Activated gamma-delta T cell treated with anti-CD3 and anti-CD28 coated beads, Interleukin-2, amount 50 U/mL, for 16 hours (primary cell): ENCODE measurements at regions not wholly inside any gene's neighbourhood (a gene's known extent, or its start where the extent isn't known, plus 50 kb on each side); places are given as distances from the start of the nearest gene placed in this dataset.

Experiments
- DNase-seq: peaks from one replicate; pipeline ENCODE4 v3.0.0-alpha.2; 2020; ENCODE audit warnings: low read depth

DNA sequence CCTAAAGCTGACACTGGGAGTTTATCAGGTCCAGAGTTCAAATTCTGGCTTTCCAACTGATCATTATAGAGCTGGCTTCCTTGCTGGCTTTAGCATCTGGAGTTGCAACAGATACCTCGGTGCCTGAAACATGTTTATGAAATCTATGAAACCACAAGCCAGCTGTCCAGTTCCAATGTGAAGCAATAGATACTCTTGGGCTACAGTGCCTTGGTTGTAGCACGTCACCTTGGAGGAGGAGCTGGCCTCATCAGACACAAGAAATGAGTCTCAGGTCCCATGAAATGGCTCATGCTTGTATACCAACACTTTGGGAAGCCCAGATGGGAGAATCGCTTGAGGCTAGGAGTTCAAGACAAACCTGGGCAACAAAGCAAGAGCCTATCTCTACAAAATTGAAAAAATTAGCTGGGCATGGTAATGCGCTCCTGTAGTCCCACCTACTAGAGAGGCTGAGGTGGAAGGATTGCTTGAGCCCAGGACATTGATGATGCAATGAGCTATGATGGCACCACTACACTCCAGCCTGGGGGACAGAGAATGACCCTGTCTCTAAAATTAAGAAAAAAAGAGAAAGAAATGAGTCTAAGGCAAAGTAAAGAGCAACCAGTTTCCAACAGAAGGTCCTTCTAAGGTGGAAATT, 132.5 kb upstream of the ZNF648 start:
- DNase-seq: no peak

DNA sequence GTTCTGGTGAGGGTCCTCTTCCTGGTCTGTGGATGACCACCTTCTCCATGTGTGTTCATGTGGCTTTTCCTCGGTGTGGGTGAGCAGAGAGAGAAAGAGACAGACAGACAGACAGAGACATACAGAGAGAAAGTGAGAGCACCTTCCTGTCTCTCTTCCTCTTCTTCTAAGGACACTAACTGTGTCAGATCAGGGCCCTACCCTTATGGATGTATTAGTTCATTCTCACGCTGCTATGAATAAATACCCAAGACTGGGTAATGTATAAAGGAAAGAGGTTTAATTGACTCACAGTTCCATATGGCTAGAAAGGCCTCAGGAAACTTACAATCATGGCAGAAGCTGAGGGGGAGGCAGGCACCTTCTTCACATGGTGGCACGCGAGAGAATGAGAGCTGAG, 131.5 kb upstream of the ZNF648 start:
- DNase-seq: no peak

DNA sequence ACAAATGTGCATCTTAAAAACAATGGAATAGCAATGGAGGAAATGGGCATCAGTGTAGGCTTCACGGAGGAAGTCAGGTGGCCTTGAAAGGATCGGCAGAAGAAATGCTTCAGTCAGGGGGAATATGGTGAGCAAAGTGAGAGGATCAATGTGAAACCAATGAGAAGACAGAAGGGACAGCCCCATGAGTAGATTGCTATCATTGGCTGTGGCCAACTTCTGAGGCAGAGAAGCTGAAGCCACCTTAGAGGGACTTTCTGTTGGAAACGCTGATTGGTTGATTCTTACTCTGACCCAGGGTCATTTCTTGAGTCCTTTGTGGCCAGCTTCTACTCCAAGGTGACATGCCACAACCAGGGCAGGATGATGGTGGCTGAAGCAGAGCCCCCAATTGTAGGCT, 130.7 kb upstream of the ZNF648 start:
- no peak for DNase-seq

DNA sequence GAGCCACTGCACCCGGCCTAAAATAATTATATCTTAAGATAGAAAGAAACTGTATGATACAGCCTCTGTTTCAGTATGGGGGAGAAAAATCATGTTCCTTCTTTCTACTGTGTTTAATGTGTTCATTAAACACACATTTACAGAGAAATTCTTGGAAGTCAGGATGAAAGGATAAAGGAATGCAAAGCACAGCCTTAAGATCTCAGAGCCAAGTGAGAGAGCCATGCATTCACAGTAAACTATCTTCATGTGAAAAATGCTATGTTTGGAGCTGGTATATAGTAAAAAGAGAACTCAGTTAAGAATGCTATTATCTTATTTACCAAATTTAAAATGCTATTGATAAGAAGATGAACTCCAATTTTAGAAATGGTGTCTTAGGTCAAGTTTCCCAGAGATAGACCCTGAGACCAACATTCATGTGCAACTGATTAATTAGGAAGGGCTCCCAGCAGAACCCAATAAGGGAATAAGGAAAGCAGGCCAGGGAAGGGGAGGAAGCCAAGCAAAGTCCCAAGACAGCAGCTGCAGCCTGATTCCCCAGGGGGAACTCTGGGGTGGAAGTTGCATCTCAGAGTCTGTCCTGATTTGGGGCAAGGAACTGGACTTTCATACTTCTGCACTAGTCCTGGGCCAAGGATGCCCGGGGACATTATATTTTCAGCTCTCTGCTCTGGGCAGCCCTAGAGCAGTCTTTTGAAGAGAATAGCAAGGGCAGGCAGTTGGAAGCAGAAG, 130.0 kb upstream of the ZNF648 start:
- no peak for DNase-seq

DNA sequence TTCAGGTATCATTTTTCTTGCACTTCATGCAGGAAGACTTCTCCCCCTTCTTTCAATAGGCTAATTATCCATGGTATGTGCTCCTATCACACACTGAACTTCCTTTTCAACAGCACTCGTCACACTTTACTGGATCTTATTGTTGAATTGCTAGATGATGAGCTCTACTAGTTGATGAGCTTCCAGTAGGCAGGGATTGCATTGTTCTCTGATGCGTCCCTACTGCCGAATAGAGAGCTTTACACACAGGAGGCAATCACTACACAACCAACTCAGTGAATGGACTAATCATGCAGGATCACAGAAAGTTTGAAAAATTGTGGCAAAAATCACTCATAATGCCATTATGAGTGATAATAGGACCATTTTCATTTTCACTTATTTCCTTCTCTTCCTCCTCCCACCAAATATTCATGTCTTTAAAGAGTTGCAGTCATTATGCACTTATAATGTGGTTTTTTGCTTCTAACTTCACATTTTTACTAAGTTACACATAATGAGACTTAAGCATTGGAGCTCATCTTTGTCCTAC, 128.1 kb upstream of the ZNF648 start:
- no peak for DNase-seq

DNA sequence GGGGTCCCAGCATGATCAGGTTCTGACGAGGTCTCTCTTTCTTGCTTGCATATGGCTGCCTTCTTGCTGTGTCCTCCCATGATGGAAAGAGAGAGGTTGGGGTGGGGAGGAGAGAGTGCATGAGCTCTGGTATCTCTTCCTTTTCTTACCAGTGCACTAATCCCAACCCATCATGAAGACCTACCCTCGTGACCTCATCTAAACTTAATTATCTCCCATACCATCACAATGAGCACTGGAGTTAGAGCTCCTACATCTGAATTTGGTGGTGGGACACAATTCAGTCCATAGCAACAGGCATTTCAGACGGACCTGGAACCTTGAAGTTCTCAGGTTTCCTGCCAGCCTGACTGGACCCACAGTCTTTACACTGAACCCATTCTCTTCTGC, 125.2 kb upstream of the ZNF648 start:
- no peak for DNase-seq

DNA sequence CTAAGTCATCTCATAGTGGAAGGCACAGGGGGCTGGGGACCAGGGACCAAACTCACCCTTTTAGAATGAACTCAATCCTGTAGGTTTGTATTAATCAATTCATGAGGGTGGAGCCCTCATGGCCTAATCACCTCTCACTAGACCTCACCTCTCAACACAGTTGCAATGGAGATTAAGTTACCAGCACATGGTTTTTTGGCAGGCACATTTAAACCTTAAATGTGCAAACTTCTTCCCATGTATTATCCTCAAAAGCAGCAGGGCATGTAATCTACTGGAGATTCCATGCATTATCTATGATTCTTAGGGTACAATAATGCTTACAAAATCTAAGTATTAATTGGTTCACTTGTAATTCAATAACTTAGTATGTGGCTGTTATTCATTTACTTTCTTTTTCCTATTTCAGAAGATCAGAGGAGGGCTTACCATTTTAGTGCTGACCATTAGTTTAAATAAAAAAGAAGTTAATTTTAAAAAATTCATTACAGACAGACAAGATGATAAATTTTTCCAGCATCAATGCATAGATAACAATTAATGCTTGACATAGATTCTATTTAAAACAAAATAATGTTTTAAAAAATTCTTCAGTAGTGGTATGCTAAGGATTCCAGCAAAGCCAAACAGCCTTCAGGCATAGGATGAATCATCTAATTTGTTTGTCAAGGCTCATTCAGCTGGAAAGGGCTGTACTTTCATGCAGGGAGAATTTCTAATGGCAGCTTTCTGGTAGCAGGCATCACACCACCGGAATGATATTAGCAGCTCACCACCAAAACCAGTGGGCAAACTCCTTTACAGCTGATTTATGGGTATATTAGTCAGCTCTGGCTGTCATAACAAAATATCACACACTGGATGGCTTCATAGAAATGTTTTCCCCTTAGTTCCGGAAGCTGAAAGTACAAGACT, 124.6 kb upstream of the ZNF648 start:
- DNase-seq: no peak

DNA sequence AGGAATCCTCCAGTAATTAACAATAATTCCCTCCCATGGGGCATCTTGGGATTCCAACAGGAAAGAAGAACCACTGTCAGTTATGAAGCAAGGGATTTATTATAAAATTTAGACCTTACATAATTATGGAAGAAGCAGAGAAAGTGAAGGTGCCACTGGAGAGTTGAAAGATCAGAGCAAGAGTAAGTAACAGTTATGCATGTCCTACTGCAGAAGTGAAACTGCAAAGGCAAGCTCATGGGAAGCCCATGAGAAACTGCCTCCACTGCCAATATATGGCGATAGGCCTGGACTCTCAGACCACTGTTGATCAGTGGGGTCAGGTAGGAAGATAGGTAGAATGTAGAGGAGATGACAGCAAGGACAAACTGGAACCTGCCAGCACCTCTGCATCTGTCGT, 123.6 kb upstream of the ZNF648 start:
- DNase-seq: no peak

DNA sequence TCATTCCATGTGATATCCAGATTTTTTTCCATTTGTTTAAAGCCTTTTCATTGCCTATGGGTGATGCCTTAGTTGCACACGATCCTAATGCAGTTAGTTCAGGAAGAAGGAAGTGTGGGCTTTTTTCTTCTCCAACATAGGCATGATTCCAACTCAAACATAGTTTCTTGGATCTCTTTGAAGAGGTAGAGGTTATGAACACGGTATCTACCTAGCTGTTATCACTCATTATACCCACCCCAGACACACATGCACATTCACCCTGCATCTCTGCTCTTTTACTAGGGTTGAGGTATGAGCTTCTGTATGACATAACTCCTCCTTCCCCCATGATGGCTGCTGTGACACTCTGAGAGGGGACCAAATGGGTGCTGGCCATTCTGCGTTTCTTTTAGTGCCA, 122.1 kb upstream of the ZNF648 start:
- DNase-seq: no peak

DNA sequence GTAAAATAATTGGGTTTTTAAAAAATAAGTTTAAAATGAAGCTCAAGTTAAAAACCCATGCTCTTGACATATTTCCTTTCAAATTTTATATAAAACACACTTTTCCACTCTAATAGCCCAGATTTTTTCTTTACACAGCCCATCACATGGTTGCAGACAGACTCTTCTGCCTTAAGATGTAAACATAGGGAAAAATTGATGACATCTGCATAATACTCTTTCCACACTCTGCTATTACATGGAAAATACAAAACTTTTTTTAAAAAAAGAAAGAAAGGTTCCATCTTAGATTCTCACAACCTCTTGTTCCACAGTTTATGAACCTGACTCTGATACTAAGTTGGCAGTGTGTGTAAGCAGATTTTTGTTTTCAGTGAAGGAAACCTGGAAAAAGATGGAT, 120.8 kb upstream of the ZNF648 start:
- no peak for DNase-seq

DNA sequence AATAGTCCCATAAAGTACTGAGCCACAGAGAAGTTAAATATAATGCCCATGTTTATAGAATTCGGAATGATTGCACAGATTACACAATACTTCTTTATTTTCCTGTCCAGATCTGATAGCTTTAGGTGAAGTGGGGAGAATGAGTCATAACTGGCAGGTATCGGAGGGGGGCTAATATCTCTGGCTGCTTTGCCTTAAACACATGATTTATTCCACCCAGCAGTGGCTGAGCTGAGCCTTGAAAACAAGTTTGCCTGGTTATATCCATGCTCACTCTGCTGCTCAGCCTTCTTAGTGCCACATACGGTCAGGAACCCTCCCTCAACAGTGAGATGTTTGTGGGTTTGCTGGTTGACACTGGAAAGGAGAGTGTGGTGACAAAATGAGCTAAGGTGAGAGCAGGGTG, 119.7 kb upstream of the ZNF648 start:
- no peak for DNase-seq

DNA sequence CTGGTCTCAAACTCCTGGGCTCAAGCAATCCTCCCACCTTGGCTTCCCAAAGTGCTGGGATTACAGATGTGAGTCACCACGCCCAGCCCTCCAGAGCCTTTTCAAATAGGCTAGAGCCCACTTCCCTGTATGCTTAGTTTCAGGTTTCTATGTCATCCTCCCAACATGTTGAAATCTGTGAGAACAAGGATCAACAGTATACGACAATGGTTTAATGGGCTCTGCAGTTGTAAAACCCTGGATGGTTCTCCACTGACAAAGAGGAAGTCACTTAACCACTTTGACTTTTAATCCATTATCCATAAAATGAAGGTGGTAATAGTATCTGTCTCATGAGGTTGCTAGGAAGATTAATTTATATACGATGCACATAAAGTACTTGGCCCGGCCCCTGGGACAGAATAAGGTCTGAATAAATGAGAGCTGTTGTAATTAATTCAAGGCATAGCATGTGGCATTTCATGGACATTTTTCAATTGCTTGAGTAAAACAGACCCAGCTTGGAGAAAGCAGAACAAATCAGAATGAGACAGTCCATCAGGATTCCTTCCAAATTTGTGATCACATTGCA, 113.9 kb upstream of the ZNF648 start:
- DNase-seq: no peak

DNA sequence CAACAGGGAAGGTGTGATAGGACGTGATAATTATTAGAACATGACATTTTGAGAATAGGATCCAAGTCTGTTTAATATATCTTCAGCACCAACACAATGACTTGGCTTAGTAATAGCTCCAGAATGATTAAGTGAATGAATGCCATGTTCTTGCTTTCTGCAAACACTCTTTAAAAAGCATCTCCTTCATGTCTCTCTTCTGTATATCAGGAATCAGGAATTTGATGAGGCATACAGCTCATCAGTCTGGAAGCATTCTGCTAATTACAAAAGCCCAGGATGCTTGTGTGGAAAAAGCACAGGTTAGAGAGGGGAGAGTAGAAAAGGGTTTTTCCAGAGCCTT, 113.0 kb upstream of the ZNF648 start:
- no peak for DNase-seq

DNA sequence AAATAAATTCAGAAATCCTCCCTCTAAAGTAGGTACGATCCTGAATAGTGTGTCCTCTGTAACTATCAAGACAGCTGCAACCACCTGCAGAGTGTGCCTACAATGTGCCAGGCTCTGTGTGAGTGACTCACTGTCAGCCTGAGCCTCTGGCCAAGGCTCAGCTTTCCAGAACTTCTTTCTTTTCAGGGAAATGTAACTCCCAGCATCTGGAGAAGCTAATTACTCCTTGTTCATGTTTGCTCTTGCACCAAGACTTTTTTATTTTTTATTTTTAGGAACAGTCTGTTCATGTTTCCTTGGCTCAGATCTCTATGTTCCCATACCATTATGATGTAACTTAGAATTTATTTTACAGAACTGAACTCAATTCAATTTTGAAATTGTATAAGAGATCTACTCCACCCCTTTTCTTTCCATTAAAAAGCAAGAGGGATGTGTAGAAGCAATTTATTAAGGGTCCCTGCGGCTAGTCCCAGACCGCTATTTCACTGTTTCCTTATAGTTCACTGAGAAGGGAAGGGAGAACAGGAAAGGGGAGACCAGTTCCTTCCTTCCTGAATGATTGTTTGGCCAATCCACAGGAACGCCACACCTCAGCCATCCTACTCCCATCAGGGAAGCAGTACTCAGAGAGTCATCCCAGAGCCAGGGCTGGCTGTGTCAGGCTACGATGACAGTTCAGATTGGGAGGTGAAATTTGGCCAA, 112.4 kb upstream of the ZNF648 start:
- DNase-seq: no peak

DNA sequence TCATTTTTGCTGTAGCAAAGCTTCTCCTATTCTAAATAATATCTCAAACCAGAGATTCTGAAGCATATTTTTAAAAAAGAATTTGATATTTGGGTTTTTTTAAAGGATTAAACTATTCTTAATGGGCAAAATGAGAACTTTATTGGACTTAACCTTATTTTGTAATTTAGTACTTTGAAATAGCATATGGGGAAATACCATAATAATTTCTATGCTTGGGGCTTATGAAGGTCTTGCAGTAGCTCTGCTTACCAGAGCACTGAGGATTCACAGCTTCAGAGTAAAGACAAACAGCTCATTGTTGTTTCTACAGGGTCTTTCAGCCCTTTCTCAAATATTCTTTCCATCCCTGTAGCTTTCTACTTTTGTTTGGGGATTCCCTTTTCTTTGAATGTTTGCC, 111.2 kb upstream of the ZNF648 start:
- DNase-seq: no peak

DNA sequence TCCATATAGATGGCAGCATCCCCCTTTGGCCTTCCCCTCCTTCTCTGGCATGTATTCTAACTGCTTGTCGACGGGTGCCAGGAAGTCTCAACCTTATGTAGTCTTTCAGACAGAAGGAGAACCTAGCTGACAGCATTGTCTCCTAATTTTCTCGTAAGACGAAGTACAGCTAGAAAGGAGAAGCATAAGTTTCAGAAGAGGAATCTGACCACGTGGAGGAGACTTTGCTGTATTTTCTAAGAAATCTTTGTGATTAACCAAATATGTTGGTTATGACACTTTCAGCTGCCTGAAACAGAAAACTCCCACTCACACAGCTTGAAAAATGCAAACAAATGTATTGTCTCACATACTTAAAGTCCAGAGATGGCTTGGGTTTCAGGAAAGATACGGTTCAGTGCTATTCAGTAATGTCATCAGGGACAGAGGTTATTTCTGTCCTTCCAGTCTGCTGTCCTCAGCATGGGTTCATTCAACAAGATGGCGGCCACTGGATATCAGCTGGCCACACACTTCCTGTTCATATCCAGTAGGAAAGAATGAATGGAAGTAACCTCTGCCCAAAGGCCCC, 109.5 kb upstream of the ZNF648 start:
- DNase-seq: no peak

DNA sequence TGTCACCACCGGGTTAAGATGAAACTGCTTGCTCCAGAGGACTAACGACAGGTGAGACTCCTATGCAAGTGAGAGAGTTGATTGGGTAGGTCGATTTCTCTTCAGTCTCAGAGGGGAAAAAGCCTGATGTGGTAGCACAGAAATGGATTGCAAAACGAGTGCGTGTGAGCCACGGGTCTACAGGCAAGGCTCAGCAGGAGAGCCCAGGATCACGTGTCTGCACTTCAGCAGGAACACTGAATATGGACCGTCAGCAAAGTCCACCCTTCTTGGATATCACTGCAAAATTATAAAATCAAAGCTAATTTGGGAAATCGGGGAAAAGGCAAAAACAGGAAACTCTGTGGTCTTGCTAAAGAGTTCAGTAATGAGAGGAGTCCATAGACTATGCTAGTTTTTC, 107.7 kb upstream of the ZNF648 start:
- DNase-seq: no peak

DNA sequence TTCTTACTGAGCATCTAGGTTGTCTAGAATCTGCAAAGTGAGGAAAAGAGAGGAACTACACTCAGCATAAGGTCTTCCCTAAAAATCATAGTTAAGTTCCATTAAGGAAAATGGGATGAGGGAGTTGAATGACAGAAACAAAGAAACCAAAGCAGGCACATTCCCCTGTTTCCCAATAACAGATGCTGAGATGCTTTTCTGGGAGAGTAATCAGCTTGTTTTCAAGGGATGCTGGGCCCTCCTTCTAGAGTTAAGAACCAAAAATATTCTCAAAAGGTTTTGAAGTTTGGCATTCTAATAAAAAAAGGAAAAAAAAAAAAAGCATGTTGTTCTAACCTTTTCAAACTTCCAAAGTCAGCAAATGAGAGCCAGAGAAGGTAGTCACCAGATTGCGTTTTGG, 105.2 kb upstream of the ZNF648 start:
- DNase-seq: no peak

DNA sequence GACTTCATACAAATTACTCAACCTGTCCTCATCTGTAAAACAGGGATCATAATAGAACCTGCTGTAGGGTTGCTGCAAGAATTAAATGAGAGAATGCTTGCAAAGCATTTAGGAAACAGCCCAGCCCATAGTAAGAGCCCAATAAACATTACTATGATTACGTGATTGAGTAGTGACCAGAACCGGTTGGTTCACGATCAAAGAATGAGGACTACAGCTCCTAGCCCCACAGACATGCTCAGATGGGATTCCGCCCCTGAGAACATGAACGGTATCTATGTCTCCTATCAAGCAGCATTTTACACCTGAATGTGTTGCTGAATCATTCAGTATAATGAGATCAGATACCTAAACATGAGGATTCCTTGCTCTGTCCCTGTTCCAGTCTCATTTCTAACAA, 104.8 kb upstream of the ZNF648 start:
- DNase-seq: no peak

DNA sequence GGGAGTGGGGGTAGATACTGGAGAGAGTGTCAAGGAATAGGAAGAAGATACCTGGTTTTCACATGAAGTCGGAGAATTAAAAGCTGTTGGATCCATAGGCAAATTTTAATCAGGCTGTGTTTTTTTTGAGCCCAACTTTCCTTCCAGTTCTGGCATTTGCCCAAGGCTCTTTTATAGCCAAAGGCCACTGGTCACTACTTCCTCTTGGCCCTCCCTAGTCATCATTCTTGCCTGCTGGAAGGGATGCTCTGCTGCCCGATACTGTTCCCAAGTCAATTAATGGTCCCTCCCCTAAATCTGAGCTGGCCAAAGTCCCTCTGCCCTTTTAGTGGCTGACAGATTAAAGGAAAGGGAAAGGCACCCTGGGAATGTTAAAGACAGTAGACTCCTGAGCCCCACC, 102.8 kb upstream of the ZNF648 start:
- no peak for DNase-seq

DNA sequence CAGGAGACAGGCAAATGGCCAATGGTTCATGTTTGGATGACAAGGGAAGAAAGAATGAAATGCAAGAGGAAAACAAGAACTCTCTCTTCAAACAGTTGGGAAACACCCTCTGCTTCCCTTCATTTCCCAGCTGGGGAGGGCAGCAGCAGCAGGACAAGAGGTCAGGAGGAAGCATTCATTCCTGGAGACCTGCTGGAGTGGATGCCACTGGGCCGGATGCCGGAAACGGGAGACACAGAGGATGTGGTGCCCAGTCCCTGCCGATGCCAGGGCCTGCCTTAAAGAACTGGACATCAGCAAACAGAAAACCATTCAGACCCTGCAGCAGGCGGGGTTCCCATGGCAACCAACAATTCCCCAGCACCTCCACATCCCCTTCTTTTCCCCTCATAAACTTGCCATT, 102.3 kb upstream of the ZNF648 start:
- DNase-seq: no peak

DNA sequence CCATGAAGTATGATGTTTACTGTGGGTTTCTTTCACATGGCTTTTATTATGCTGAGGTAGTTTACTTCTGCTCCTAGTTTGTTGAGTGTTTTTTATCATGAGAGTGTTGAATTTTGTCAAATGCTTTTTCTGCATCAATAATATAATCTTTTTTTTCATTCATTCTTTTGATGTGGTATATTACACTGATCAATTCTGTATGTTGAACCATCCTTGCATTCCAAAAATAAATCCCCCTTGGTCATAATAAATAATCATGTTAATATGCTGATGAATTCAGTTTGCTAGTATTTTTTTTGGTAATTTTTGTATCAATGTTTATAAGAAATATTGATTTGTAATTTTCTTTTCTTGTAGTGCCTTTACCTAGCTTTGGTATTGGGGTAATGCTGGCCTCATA, 97.9 kb upstream of the ZNF648 start:
- no peak for DNase-seq
